Endothelial cell of umbilical vein (primary cell): ENCODE measurements at regions not wholly inside any gene's neighbourhood (a gene's known extent, or its start where the extent isn't known, plus 50 kb on each side); places are given as distances from the start of the nearest gene placed in this dataset.

Experiments used
- FOS ChIP-seq: IDR thresholded peaks from 2 replicates; pipeline ENCODE4 v1.6.1; 2011; ENCODE audit warnings: mild to moderate bottlenecking, low read length, moderate library complexity, borderline replicate concordance; ENCODE audit not compliant: insufficient read depth
- MAX ChIP-seq: IDR thresholded peaks from 2 replicates; pipeline ENCODE4 v1.6.1; 2011; ENCODE audit not compliant: insufficient read depth, insufficient read length
- POLR2A ChIP-seq: IDR thresholded peaks from 2 replicates; pipeline ENCODE4 v1.6.1; 2012; ENCODE audit warnings: low read depth, mild to moderate bottlenecking, control low read depth, low read length
- POLR2AphosphoS5 ChIP-seq: IDR thresholded peaks from 2 replicates; pipeline ENCODE4 v1.6.1; 2012; ENCODE audit warnings: low read depth, mild to moderate bottlenecking, control low read depth, low read length, moderate library complexity; ENCODE audit not compliant: insufficient read depth
- TF ChIP-seq, protein P1 (sequence below), 2 donors: IDR thresholded peaks; 1 replicate in 1 of 2; 2 replicates in 1 of 2; pipeline ENCODE4 v1.5.1; 2011; ENCODE audit warnings: low read length in 2 of 2, mild to moderate bottlenecking in 2 of 2, moderate library complexity in 2 of 2, control low read depth in 1 of 2, inconsistent platforms in 1 of 2, low read depth in 1 of 2; ENCODE audit not compliant: insufficient read depth in 1 of 2; ENCODE audit errors: extremely low read depth in 1 of 2

DNA sequence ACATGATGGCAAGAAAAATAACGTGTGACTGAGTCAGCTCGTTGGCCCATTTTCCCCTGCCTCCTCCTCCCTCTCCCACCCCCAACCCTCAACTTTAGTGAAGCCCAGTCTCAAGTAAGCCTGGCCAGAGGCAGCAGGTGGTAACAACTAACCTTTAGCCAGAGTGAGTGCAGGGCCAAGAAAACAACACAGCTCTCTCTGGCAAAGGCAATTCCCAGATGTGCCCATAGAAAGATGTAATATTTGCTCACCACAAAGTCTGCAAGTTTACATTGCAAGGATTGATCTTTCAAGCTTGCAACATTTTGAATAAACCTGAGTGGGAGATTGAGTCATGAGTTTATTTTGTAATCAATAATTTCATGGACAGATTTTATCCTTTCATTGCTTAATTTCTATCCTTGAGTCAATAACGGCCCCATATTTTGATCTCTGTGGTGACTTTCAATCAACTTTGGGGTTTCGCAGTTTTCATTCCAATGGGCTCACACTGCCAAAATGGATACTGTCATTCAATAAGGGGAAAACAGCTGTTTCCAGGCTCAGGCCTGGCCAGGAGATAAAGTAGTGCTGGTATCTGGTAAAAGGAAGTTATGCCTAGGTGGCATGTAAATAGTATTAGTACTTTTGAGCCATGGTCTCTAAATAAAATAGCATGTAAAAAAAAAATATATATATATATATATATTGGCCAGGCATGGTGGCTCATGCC is 130.7 kb upstream of the TMEM164 start:
- TF ChIP-seq, protein P1, sequence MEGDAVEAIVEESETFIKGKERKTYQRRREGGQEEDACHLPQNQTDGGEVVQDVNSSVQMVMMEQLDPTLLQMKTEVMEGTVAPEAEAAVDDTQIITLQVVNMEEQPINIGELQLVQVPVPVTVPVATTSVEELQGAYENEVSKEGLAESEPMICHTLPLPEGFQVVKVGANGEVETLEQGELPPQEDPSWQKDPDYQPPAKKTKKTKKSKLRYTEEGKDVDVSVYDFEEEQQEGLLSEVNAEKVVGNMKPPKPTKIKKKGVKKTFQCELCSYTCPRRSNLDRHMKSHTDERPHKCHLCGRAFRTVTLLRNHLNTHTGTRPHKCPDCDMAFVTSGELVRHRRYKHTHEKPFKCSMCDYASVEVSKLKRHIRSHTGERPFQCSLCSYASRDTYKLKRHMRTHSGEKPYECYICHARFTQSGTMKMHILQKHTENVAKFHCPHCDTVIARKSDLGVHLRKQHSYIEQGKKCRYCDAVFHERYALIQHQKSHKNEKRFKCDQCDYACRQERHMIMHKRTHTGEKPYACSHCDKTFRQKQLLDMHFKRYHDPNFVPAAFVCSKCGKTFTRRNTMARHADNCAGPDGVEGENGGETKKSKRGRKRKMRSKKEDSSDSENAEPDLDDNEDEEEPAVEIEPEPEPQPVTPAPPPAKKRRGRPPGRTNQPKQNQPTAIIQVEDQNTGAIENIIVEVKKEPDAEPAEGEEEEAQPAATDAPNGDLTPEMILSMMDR (IDR thresholded peaks at IDR 0.05; ENCODE audit: extremely low read depth in 1 of 2, insufficient read depth in 1 of 2, low read depth in 1 of 2, low read length in 2 of 2): no peak
- TF ChIP-seq FOS (no peak), MAX (no peak), POLR2A (no peak), POLR2AphosphoS5 (no peak)
